ENCODE measurements at regions not wholly inside any gene's neighbourhood (a gene's known extent, or its start where the extent isn't known, plus 50 kb on each side); places are given as distances from the start of the nearest gene placed in this dataset.

DNA sequence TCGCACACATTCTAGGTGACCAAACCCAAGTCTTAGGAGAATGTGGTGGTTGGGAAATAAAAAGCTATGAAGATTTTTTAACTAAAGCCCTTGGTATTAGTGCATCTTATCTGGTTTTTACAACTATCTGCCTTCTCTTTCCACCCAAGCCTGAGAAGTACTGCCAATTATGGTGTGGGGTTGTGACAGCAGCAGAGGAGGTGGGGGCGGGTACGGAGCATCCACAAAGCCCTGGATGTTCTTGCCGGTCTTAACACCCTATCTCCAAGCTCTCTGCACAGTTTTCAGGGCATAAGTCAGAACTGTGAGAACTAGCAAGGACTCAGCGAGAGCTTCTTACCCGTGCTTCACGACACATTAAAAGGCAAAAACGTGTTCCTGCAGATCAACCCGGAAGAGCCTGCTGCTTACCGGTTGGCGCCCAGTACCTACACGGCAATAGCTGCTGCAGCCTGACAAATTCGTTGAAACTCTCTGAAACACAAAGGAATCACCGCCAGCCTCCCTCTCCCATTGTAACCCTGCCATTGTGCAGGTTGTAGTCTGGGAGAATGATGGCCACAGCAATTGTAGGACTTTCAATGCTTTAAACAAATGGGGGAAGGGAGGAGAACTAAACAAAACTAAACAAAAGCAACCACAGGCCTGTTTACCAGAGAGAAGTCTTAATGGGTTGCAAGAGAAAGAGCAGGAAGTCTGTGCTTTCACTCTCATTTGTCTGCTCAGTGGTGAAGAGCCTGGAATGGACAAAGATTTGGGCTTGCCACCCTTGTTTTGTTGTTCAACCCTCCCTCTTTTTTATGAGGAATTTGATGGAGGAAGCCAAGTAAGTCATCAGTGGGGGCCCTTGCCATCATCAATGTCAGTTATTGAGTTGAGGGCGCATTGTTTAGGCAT is 461.0 kb upstream of the JARID2 start:
- no peaks in the 10 kb centered on the region for H3K9me3 ChIP-seq (ENCODE audit: insufficient read depth, low read depth)
- DNase-seq, result no peak
- no peaks in the 10 kb centered on the region for H3F3A ChIP-seq (ENCODE audit: insufficient read depth, low read depth)
- H3K9me2 ChIP-seq (ENCODE audit: insufficient read depth), result no peaks in the 10 kb centered on the region
- H4K20me1 ChIP-seq (ENCODE audit: insufficient read depth), result no peaks in the 10 kb centered on the region
- POLR2A ChIA-PET (ENCODE audit: unreplicated experiment), result no interaction called here
- H3K4me1 ChIP-seq (replicated peaks; ENCODE audit: insufficient read depth), result no peaks in the 10 kb centered on the region
- H2AFZ ChIP-seq, result no peak overlapping the region
- intact Hi-C loops (cut with micrococcal nuclease; ENCODE audit: unreplicated experiment), result no loop called here
- H3K4me3 ChIP-seq, result no peak overlapping the region
- TF ChIP-seq EZH2 (IDR thresholded peaks at IDR 0.05; ENCODE audit: low read depth), result no peak
- TF ChIP-seq, protein P1, sequence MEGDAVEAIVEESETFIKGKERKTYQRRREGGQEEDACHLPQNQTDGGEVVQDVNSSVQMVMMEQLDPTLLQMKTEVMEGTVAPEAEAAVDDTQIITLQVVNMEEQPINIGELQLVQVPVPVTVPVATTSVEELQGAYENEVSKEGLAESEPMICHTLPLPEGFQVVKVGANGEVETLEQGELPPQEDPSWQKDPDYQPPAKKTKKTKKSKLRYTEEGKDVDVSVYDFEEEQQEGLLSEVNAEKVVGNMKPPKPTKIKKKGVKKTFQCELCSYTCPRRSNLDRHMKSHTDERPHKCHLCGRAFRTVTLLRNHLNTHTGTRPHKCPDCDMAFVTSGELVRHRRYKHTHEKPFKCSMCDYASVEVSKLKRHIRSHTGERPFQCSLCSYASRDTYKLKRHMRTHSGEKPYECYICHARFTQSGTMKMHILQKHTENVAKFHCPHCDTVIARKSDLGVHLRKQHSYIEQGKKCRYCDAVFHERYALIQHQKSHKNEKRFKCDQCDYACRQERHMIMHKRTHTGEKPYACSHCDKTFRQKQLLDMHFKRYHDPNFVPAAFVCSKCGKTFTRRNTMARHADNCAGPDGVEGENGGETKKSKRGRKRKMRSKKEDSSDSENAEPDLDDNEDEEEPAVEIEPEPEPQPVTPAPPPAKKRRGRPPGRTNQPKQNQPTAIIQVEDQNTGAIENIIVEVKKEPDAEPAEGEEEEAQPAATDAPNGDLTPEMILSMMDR (conservative IDR thresholded peaks at IDR 0.05), result no peak
- no peaks in the 10 kb centered on the region for H3K79me2 ChIP-seq (ENCODE audit: low read depth)
- no peaks in the 10 kb centered on the region for H3K27me3 ChIP-seq (ENCODE audit: insufficient read depth, low read depth)
- no peak overlapping the region for H3K27ac ChIP-seq
- no peak overlapping the region for H3K4me2 ChIP-seq
- BruUV-seq (replicated peaks), result no TSS peak
- H3K36me3 ChIP-seq (ENCODE audit: low read depth), result no peaks in the 10 kb centered on the region
- CTCF ChIA-PET, result no interaction called here

GRCh38 chr6:14785493-14785790 is 460.4 kb upstream of the JARID2 start:
- Histone ChIP-seq H3F3A (ENCODE audit: insufficient read depth, low read depth) (no peaks in the 10 kb centered on the region), H3K9me3 (ENCODE audit: insufficient read depth, low read depth) (no peaks in the 10 kb centered on the region), H3K4me3 (no peak overlapping the region), H3K27ac (no peak overlapping the region), H3K27me3 (ENCODE audit: insufficient read depth, low read depth) (no peaks in the 10 kb centered on the region), H2AFZ (no peak overlapping the region), H3K36me3 (ENCODE audit: low read depth) (no peaks in the 10 kb centered on the region), H3K4me1 (replicated peaks; ENCODE audit: insufficient read depth) (no peaks in the 10 kb centered on the region), H3K79me2 (ENCODE audit: low read depth) (no peaks in the 10 kb centered on the region), H4K20me1 (ENCODE audit: insufficient read depth) (no peaks in the 10 kb centered on the region), H3K9me2 (ENCODE audit: insufficient read depth) (no peaks in the 10 kb centered on the region), H3K4me2 (no peak overlapping the region)
- BruUV-seq (replicated peaks), result no TSS peak
- POLR2A ChIA-PET (ENCODE audit: unreplicated experiment), result no interaction called here
- no peak for DNase-seq
- CTCF ChIA-PET, result no interaction called here
- TF ChIP-seq, protein P1 (conservative IDR thresholded peaks at IDR 0.05), result no peak
- TF ChIP-seq EZH2 (IDR thresholded peaks at IDR 0.05; ENCODE audit: low read depth), result no peak
- intact Hi-C loops (cut with micrococcal nuclease; ENCODE audit: unreplicated experiment), result no loop called here

- no peak overlapping the region for H2AFZ ChIP-seq
- CTCF ChIA-PET, result no interaction called here
These were observed 459.9 kb upstream of the JARID2 start for GRCh38 chr6:14786008-14786407.

More at GRCh38 chr6:14786008-14786407, 459.9 kb upstream of the JARID2 start:
- TF ChIP-seq, protein P1 (conservative IDR thresholded peaks at IDR 0.05), result no peak
- no peak for TF ChIP-seq EZH2 (IDR thresholded peaks at IDR 0.05; ENCODE audit: low read depth)
- no peaks in the 10 kb centered on the region for H4K20me1 ChIP-seq (ENCODE audit: insufficient read depth)
- H3K27me3 ChIP-seq (ENCODE audit: insufficient read depth, low read depth), result no peaks in the 10 kb centered on the region
- intact Hi-C loops (cut with micrococcal nuclease; ENCODE audit: unreplicated experiment), result no loop called here
- no peak overlapping the region for H3K27ac ChIP-seq
- no peak overlapping the region for H3K4me2 ChIP-seq
- no peaks in the 10 kb centered on the region for H3F3A ChIP-seq (ENCODE audit: insufficient read depth, low read depth)
- H3K79me2 ChIP-seq (ENCODE audit: low read depth), result no peaks in the 10 kb centered on the region
- BruUV-seq (replicated peaks), result no TSS peak
- H3K4me1 ChIP-seq (replicated peaks; ENCODE audit: insufficient read depth), result no peaks in the 10 kb centered on the region
- POLR2A ChIA-PET (ENCODE audit: unreplicated experiment), result no interaction called here
- no peaks in the 10 kb centered on the region for H3K9me3 ChIP-seq (ENCODE audit: insufficient read depth, low read depth)
- H3K4me3 ChIP-seq, result no peak overlapping the region
- DNase-seq, result no peak
- no peaks in the 10 kb centered on the region for H3K9me2 ChIP-seq (ENCODE audit: insufficient read depth)
- H3K36me3 ChIP-seq (ENCODE audit: low read depth), result no peaks in the 10 kb centered on the region
